ENCODE measurements at regions not wholly inside any gene's neighbourhood (a gene's known extent, or its start where the extent isn't known, plus 50 kb on each side); places are given as distances from the start of the nearest gene placed in this dataset.

GRCh38 chr5:118043531-118043930, 944.8 kb downstream of the DTWD2 start:
- DNase-seq (ENCODE audit: insufficient read length) (no peak), FAIRE-seq (no peak)
- TF ChIP-seq POLR2A (IDR thresholded peaks at IDR 0.05; ENCODE audit: low read depth, low read length) (no peak), POLR2AphosphoS5 (IDR thresholded peaks at IDR 0.05; ENCODE audit: low read depth, low read length) (no peak), TAF1 (IDR thresholded peaks at IDR 0.05; ENCODE audit: borderline replicate concordance, low read depth, low read length) (no peak)

GRCh38 chr5:118042076-118042475, 946.3 kb downstream of the DTWD2 start:
- TF ChIP-seq POLR2AphosphoS5 (IDR thresholded peaks at IDR 0.05; ENCODE audit: low read depth, low read length) (no peak), POLR2A (IDR thresholded peaks at IDR 0.05; ENCODE audit: low read depth, low read length) (no peak), TAF1 (IDR thresholded peaks at IDR 0.05; ENCODE audit: borderline replicate concordance, low read depth, low read length) (no peak)
- no peak for FAIRE-seq

GRCh38 chr5:118040496-118040895, 947.9 kb downstream of the DTWD2 start:
- TF ChIP-seq POLR2A (IDR thresholded peaks at IDR 0.05; ENCODE audit: low read depth, low read length) (no peak), POLR2AphosphoS5 (IDR thresholded peaks at IDR 0.05; ENCODE audit: low read depth, low read length) (no peak), TAF1 (IDR thresholded peaks at IDR 0.05; ENCODE audit: borderline replicate concordance, low read depth, low read length) (no peak)
- FAIRE-seq = no peak
- no peak for DNase-seq (ENCODE audit: insufficient read length)

More at GRCh38 chr5:118042076-118042475, 946.3 kb downstream of the DTWD2 start:
- DNase-seq (ENCODE audit: insufficient read length) = no peak

- TF ChIP-seq POLR2AphosphoS5 (IDR thresholded peaks at IDR 0.05; ENCODE audit: low read depth, low read length) (no peak), POLR2A (IDR thresholded peaks at IDR 0.05; ENCODE audit: low read depth, low read length) (no peak), TAF1 (IDR thresholded peaks at IDR 0.05; ENCODE audit: borderline replicate concordance, low read depth, low read length) (no peak)
- DNase-seq (ENCODE audit: insufficient read length) (no peak), FAIRE-seq (no peak)
These were observed 954.5 kb downstream of the DTWD2 start for GRCh38 chr5:118033686-118034338.

- no peak for DNase-seq (ENCODE audit: insufficient read length)
- FAIRE-seq = no peak
- no peak for TF ChIP-seq TAF1 (IDR thresholded peaks at IDR 0.05; ENCODE audit: borderline replicate concordance, low read depth, low read length)
- TF ChIP-seq POLR2A (IDR thresholded peaks at IDR 0.05; ENCODE audit: low read depth, low read length) = no peak
- no peak for TF ChIP-seq POLR2AphosphoS5 (IDR thresholded peaks at IDR 0.05; ENCODE audit: low read depth, low read length)
These were observed 958.5 kb downstream of the DTWD2 start for GRCh38 chr5:118029807-118030206.

GRCh38 chr5:118022062-118022461, 966.3 kb downstream of the DTWD2 start:
- DNase-seq (ENCODE audit: insufficient read length) = no peak
- no peak for FAIRE-seq
- TF ChIP-seq POLR2AphosphoS5 (IDR thresholded peaks at IDR 0.05; ENCODE audit: low read depth, low read length) = no peak
- no peak for TF ChIP-seq POLR2A (IDR thresholded peaks at IDR 0.05; ENCODE audit: low read depth, low read length)
- no peak for TF ChIP-seq TAF1 (IDR thresholded peaks at IDR 0.05; ENCODE audit: borderline replicate concordance, low read depth, low read length)

GRCh38 chr5:118017536-118017935, 970.8 kb downstream of the DTWD2 start:
- DNase-seq (ENCODE audit: insufficient read length) (no peak), FAIRE-seq (no peak)
- no peak for TF ChIP-seq POLR2A (IDR thresholded peaks at IDR 0.05; ENCODE audit: low read depth, low read length)
- no peak for TF ChIP-seq TAF1 (IDR thresholded peaks at IDR 0.05; ENCODE audit: borderline replicate concordance, low read depth, low read length)
- TF ChIP-seq POLR2AphosphoS5 (IDR thresholded peaks at IDR 0.05; ENCODE audit: low read depth, low read length) = no peak

- FAIRE-seq = no peak
- no peak for TF ChIP-seq POLR2AphosphoS5 (IDR thresholded peaks at IDR 0.05; ENCODE audit: low read depth, low read length)
- TF ChIP-seq POLR2A (IDR thresholded peaks at IDR 0.05; ENCODE audit: low read depth, low read length) = no peak
- no peak for TF ChIP-seq TAF1 (IDR thresholded peaks at IDR 0.05; ENCODE audit: borderline replicate concordance, low read depth, low read length)
- no peak for DNase-seq (ENCODE audit: insufficient read length)
These were observed 972.0 kb downstream of the DTWD2 start for GRCh38 chr5:118016396-118016795.

GRCh38 chr5:118015511-118015910, 972.8 kb downstream of the DTWD2 start:
- DNase-seq (ENCODE audit: insufficient read length) = no peak
- TF ChIP-seq POLR2AphosphoS5 (IDR thresholded peaks at IDR 0.05; ENCODE audit: low read depth, low read length) (no peak), TAF1 (IDR thresholded peaks at IDR 0.05; ENCODE audit: borderline replicate concordance, low read depth, low read length) (no peak), POLR2A (IDR thresholded peaks at IDR 0.05; ENCODE audit: low read depth, low read length) (no peak)
- no peak for FAIRE-seq

GRCh38 chr5:118009741-118010297, 978.5 kb downstream of the DTWD2 start:
- no peak for TF ChIP-seq POLR2AphosphoS5 (IDR thresholded peaks at IDR 0.05; ENCODE audit: low read depth, low read length)
- TF ChIP-seq POLR2A (IDR thresholded peaks at IDR 0.05; ENCODE audit: low read depth, low read length) = no peak
- no peak for TF ChIP-seq TAF1 (IDR thresholded peaks at IDR 0.05; ENCODE audit: borderline replicate concordance, low read depth, low read length)
- FAIRE-seq (no peak), DNase-seq (ENCODE audit: insufficient read length) (no peak)

GRCh38 chr5:118008779-118009178, 979.6 kb downstream of the DTWD2 start:
- no peak for DNase-seq (ENCODE audit: insufficient read length)
- FAIRE-seq = no peak
- TF ChIP-seq TAF1 (IDR thresholded peaks at IDR 0.05; ENCODE audit: borderline replicate concordance, low read depth, low read length) = no peak
- no peak for TF ChIP-seq POLR2AphosphoS5 (IDR thresholded peaks at IDR 0.05; ENCODE audit: low read depth, low read length)
- no peak for TF ChIP-seq POLR2A (IDR thresholded peaks at IDR 0.05; ENCODE audit: low read depth, low read length)

GRCh38 chr5:118007262-118007661, 981.1 kb downstream of the DTWD2 start:
- FAIRE-seq (no peak), DNase-seq (ENCODE audit: insufficient read length) (no peak)
- TF ChIP-seq POLR2AphosphoS5 (IDR thresholded peaks at IDR 0.05; ENCODE audit: low read depth, low read length) (no peak), TAF1 (IDR thresholded peaks at IDR 0.05; ENCODE audit: borderline replicate concordance, low read depth, low read length) (no peak), POLR2A (IDR thresholded peaks at IDR 0.05; ENCODE audit: low read depth, low read length) (no peak)

Measured in GM12892 (cell line).